Osteoblast (primary cell): ENCODE measurements at regions not wholly inside any gene's neighbourhood (a gene's known extent, or its start where the extent isn't known, plus 50 kb on each side); places are given as distances from the start of the nearest gene placed in this dataset.

Experiments used
- DNase-seq: peaks from one replicate; pipeline ENCODE4 v3.0.0; 2011; ENCODE audit warnings: low spot score, mixed read lengths; ENCODE audit not compliant: insufficient read length; ENCODE audit errors: missing footprints
- H2AFZ ChIP-seq: 2 replicates; pipeline ENCODE4 v1.6.0; 2011; ENCODE audit warnings: mild to moderate bottlenecking, low read length
- H3K27ac ChIP-seq: 2 replicates; pipeline ENCODE4 v1.5.1; 2011; ENCODE audit warnings: mild to moderate bottlenecking, low read depth, low read length, moderate library complexity
- H3K27me3 ChIP-seq: 2 replicates; pipeline ENCODE4 v1.6.0; 2012; ENCODE audit warnings: mild to moderate bottlenecking, control low read depth, inconsistent platforms, low read length, moderate library complexity; ENCODE audit not compliant: insufficient read depth
- H3K36me3 ChIP-seq: 2 replicates; pipeline ENCODE4 v1.5.1; 2011; ENCODE audit warnings: mild to moderate bottlenecking, low read length, control low read depth, moderate library complexity; ENCODE audit not compliant: insufficient read depth
- H3K4me1 ChIP-seq: 2 replicates; pipeline ENCODE4 v1.5.1; 2011; ENCODE audit warnings: mild to moderate bottlenecking, low read length, control low read depth, moderate library complexity; ENCODE audit not compliant: insufficient read depth
- H3K4me2 ChIP-seq: 2 replicates; pipeline ENCODE4 v1.6.0; 2011; ENCODE audit warnings: mild to moderate bottlenecking, low read length; ENCODE audit not compliant: insufficient read depth
- H3K4me3 ChIP-seq: fragments of 200-600 bp; sonication (generic); 3 replicates; pipeline ENCODE4 v1.5.1; 2012; ENCODE audit warnings: mild to moderate bottlenecking, low read length, inconsistent platforms; ENCODE audit not compliant: insufficient read depth
- H3K79me2 ChIP-seq: 2 replicates; pipeline ENCODE4 v1.6.0; 2012; ENCODE audit warnings: mild to moderate bottlenecking, low read length, control low read depth, inconsistent platforms; ENCODE audit not compliant: insufficient read depth
- H3K9me3 ChIP-seq: 2 replicates; pipeline ENCODE4 v1.5.1; 2011; ENCODE audit warnings: low read depth, low read length, control low read depth
- H4K20me1 ChIP-seq: 2 replicates; pipeline ENCODE4 v1.6.0; 2012; ENCODE audit warnings: mild to moderate bottlenecking, low read length, control low read depth; ENCODE audit not compliant: insufficient read depth
- CTCF ChIP-seq: IDR thresholded peaks from 2 replicates; pipeline ENCODE4 v1.5.1; 2011; ENCODE audit warnings: mild to moderate bottlenecking, low read depth, low read length, moderate library complexity; ENCODE audit errors: extremely low read depth

GRCh38 chr5:104757915-104758314 lies 1195.3 kb upstream of the NUDT12 start:
- no peak for TF ChIP-seq CTCF
- Histone ChIP-seq H3K4me2 (no peak overlapping the region), H3K79me2 (no peaks in the 10 kb centered on the region), H4K20me1 (no peaks in the 10 kb centered on the region), H3K36me3 (no peaks in the 10 kb centered on the region), H3K27ac (no peak overlapping the region), H3K4me1 (no peaks in the 10 kb centered on the region), H3K4me3 (no peak overlapping the region), H3K27me3 (no peaks in the 10 kb centered on the region), H2AFZ (no peak overlapping the region), H3K9me3 (no peaks in the 10 kb centered on the region)
- no peak for DNase-seq

GRCh38 chr5:104755806-104756205 lies 1193.2 kb upstream of the NUDT12 start:
- no peak for DNase-seq
- no peak overlapping the region for H3K4me3 ChIP-seq
- H4K20me1 ChIP-seq, result no peaks in the 10 kb centered on the region
- H3K36me3 ChIP-seq, result no peaks in the 10 kb centered on the region
- no peaks in the 10 kb centered on the region for H3K9me3 ChIP-seq
- H3K4me2 ChIP-seq, result no peak overlapping the region
- no peak overlapping the region for H2AFZ ChIP-seq
- H3K4me1 ChIP-seq, result no peaks in the 10 kb centered on the region
- no peak for TF ChIP-seq CTCF
- H3K79me2 ChIP-seq, result no peaks in the 10 kb centered on the region
- H3K27ac ChIP-seq, result no peak overlapping the region
- H3K27me3 ChIP-seq, result no peaks in the 10 kb centered on the region

- no peak for DNase-seq
- no peak for TF ChIP-seq CTCF
- Histone ChIP-seq H3K9me3 (no peaks in the 10 kb centered on the region), H3K27me3 (no peaks in the 10 kb centered on the region), H4K20me1 (no peaks in the 10 kb centered on the region), H3K36me3 (no peaks in the 10 kb centered on the region), H3K4me1 (no peaks in the 10 kb centered on the region), H3K79me2 (no peaks in the 10 kb centered on the region), H3K4me2 (no peak overlapping the region), H2AFZ (no peak overlapping the region), H3K4me3 (no peak overlapping the region), H3K27ac (no peak overlapping the region)
Measured at GRCh38 chr5:104754311-104754995, 1191.9 kb upstream of the NUDT12 start.

GRCh38 chr5:104751969-104752368 lies 1189.4 kb upstream of the NUDT12 start:
- H3K9me3 ChIP-seq, result no peaks in the 10 kb centered on the region
- H4K20me1 ChIP-seq, result no peaks in the 10 kb centered on the region
- no peak overlapping the region for H2AFZ ChIP-seq
- no peaks in the 10 kb centered on the region for H3K27me3 ChIP-seq
- no peak for DNase-seq
- TF ChIP-seq CTCF, result no peak
- H3K4me1 ChIP-seq, result no peaks in the 10 kb centered on the region
- no peaks in the 10 kb centered on the region for H3K79me2 ChIP-seq
- H3K27ac ChIP-seq, result no peak overlapping the region
- H3K4me3 ChIP-seq, result no peak overlapping the region
- H3K4me2 ChIP-seq, result no peak overlapping the region
- H3K36me3 ChIP-seq, result no peaks in the 10 kb centered on the region
